K562 (cell line): ENCODE measurements at regions not wholly inside any gene's neighbourhood (a gene's known extent, or its start where the extent isn't known, plus 50 kb on each side); places are given as distances from the start of the nearest gene placed in this dataset.

Source experiments
- ATF4 ChIP-seq: fragments of 450-650 bp; formaldehyde crosslinking; IDR thresholded peaks from 2 replicates; pipeline ENCODE4 v1.4.0; 2022; ENCODE audit warnings: mild to moderate bottlenecking, moderate library complexity
- CBFA2T3 ChIP-seq: fragments of 450-650 bp; IDR thresholded peaks from 2 replicates; pipeline ENCODE4 v1.6.1; 2017
- CHD2 ChIP-seq: IDR thresholded peaks from 2 replicates; pipeline ENCODE4 v1.6.1; 2011; ENCODE audit warnings: low read depth, low read length
- FOXJ2 ChIP-seq: fragments of 200-800 bp; sonication (Bioruptor generic); IDR thresholded peaks from 2 replicates; pipeline ENCODE4 v1.6.1; 2016; ENCODE audit warnings: missing genetic modification characterization, missing compliant biosample characterization
- KDM4B ChIP-seq, 2 experiments: fragments of 450-650 bp in 1 of 2; sonication (generic) in 1 of 2; IDR thresholded peaks; 2 replicates each; pipeline ENCODE4 v1.6.1; 2016 to 2017; ENCODE audit warnings: borderline replicate concordance in 2 of 2, antibody characterized with exemption in 1 of 2, low read depth in 1 of 2, mild to moderate bottlenecking in 1 of 2
- MED1 ChIP-seq: sonication (generic); formaldehyde crosslinking; IDR thresholded peaks from 2 replicates; pipeline ENCODE4 v1.8.1; 2023; ENCODE audit warnings: missing genetic modification reagents, borderline replicate concordance
- MYC ChIP-seq, 2 experiments: fragments of 250-450 bp in 1 of 2; sonication (Bioruptor Pico) in 1 of 2; IDR thresholded peaks; 2 replicates each; pipeline versions ENCODE4 v1.5.1 to v1.6.1; 2012 to 2021; ENCODE audit warnings: low read depth in 2 of 2, borderline replicate concordance in 1 of 2, improper control_type of control experiment in 1 of 2, low read length in 1 of 2, mild to moderate bottlenecking in 1 of 2, moderate library complexity in 1 of 2
- POLR2A ChIP-seq: fragments of 450-650 bp; conservative IDR thresholded peaks from 2 replicates; pipeline ENCODE4 v1.6.1; 2016
- POLR2AphosphoS5 ChIP-seq: IDR thresholded peaks from 2 replicates; pipeline ENCODE4 v1.6.1; 2011; ENCODE audit warnings: mild to moderate bottlenecking, low read depth, low read length, moderate library complexity; ENCODE audit not compliant: control insufficient read depth, insufficient read depth
- TCF7L2 ChIP-seq: fragments of 150-350 bp; IDR thresholded peaks from 2 replicates; pipeline ENCODE4 v1.6.1; 2016; ENCODE audit warnings: low read depth, mild to moderate bottlenecking, low read length, moderate library complexity
- YY1 ChIP-seq, 3 experiments: IDR thresholded peaks; 2 replicates each; pipeline ENCODE4 v1.6.1; 2011; ENCODE audit warnings: low read length in 2 of 3, mild to moderate bottlenecking in 2 of 3, moderate library complexity in 2 of 3, borderline replicate concordance in 1 of 3, control low read depth in 1 of 3, low read depth in 1 of 3; ENCODE audit not compliant: insufficient read depth in 3 of 3, insufficient replicate concordance in 2 of 3, control insufficient read depth in 1 of 3, insufficient read length in 1 of 3; ENCODE audit errors: extremely low read depth in 1 of 3
- TF ChIP-seq, protein P1 (sequence below): fragments of 450-650 bp; IDR thresholded peaks from 2 replicates; pipeline ENCODE4 v1.6.1; 2016; ENCODE audit warnings: antibody characterized with exemption
- TF ChIP-seq, protein P2 (sequence below): fragments of 200-600 bp; sonication (generic); IDR thresholded peaks from one replicate; pipeline ENCODE4 v1.6.1; 2012; ENCODE audit warnings: mild to moderate bottlenecking, low read depth, low read length, inconsistent platforms

DNA sequence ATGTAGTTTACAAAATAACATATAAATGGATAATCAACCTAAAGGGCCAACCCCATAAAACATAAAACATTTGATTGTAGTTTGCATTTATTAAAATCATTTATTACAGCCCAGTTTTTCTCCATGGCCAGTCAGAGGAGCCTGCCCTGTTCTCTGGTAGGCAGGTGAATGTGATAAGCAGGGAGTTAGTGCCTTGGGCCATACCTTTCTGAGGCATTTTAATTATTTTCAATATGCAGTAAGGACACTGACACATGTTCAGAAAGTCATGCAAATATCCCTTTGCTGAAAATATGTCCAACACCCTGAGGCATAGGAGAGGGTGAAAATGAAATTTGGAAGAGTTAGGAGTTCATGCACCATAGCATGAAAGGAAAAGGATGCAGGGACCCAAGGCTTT, 242.6 kb upstream of the EDNRB start:
- TF ChIP-seq CHD2: no peak
- no peak for TF ChIP-seq MED1 (CRISPR knock-in tag)
- no peak for TF ChIP-seq MYC (IDR thresholded peaks at IDR 0.05; ENCODE audit: low read depth, low read length)
- no peak for TF ChIP-seq MYC (CRISPR knock-in tag; IDR thresholded peaks at IDR 0.05; ENCODE audit: borderline replicate concordance, low read depth)
- TF ChIP-seq TCF7L2: no peak
- no peak for TF ChIP-seq CBFA2T3
- no peak for TF ChIP-seq ATF4 (CRISPR knock-in tag)
- TF ChIP-seq POLR2AphosphoS5: no peak
- TF ChIP-seq FOXJ2 (tag): no peak
- no peak for TF ChIP-seq YY1 (IDR thresholded peaks at IDR 0.05; ENCODE audit: borderline replicate concordance in 1 of 3, control insufficient read depth in 1 of 3, extremely low read depth in 1 of 3, insufficient read depth in 3 of 3, insufficient read length in 1 of 3, insufficient replicate concordance in 2 of 3, low read depth in 1 of 3, low read length in 2 of 3)
- TF ChIP-seq, protein P1, sequence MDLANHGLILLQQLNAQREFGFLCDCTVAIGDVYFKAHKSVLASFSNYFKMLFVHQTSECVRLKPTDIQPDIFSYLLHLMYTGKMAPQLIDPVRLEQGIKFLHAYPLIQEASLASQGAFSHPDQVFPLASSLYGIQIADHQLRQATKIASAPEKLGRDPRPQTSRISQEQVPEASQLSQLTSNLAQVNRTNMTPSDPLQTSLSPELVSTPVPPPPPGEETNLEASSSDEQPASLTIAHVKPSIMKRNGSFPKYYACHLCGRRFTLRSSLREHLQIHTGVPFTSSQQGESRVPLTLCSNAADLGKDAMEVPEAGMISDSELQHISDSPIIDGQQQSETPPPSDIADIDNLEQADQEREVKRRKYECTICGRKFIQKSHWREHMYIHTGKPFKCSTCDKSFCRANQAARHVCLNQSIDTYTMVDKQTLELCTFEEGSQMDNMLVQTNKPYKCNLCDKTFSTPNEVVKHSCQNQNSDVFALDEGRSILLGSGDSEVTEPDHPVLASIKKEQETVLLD: no peak
- TF ChIP-seq, protein P2, sequence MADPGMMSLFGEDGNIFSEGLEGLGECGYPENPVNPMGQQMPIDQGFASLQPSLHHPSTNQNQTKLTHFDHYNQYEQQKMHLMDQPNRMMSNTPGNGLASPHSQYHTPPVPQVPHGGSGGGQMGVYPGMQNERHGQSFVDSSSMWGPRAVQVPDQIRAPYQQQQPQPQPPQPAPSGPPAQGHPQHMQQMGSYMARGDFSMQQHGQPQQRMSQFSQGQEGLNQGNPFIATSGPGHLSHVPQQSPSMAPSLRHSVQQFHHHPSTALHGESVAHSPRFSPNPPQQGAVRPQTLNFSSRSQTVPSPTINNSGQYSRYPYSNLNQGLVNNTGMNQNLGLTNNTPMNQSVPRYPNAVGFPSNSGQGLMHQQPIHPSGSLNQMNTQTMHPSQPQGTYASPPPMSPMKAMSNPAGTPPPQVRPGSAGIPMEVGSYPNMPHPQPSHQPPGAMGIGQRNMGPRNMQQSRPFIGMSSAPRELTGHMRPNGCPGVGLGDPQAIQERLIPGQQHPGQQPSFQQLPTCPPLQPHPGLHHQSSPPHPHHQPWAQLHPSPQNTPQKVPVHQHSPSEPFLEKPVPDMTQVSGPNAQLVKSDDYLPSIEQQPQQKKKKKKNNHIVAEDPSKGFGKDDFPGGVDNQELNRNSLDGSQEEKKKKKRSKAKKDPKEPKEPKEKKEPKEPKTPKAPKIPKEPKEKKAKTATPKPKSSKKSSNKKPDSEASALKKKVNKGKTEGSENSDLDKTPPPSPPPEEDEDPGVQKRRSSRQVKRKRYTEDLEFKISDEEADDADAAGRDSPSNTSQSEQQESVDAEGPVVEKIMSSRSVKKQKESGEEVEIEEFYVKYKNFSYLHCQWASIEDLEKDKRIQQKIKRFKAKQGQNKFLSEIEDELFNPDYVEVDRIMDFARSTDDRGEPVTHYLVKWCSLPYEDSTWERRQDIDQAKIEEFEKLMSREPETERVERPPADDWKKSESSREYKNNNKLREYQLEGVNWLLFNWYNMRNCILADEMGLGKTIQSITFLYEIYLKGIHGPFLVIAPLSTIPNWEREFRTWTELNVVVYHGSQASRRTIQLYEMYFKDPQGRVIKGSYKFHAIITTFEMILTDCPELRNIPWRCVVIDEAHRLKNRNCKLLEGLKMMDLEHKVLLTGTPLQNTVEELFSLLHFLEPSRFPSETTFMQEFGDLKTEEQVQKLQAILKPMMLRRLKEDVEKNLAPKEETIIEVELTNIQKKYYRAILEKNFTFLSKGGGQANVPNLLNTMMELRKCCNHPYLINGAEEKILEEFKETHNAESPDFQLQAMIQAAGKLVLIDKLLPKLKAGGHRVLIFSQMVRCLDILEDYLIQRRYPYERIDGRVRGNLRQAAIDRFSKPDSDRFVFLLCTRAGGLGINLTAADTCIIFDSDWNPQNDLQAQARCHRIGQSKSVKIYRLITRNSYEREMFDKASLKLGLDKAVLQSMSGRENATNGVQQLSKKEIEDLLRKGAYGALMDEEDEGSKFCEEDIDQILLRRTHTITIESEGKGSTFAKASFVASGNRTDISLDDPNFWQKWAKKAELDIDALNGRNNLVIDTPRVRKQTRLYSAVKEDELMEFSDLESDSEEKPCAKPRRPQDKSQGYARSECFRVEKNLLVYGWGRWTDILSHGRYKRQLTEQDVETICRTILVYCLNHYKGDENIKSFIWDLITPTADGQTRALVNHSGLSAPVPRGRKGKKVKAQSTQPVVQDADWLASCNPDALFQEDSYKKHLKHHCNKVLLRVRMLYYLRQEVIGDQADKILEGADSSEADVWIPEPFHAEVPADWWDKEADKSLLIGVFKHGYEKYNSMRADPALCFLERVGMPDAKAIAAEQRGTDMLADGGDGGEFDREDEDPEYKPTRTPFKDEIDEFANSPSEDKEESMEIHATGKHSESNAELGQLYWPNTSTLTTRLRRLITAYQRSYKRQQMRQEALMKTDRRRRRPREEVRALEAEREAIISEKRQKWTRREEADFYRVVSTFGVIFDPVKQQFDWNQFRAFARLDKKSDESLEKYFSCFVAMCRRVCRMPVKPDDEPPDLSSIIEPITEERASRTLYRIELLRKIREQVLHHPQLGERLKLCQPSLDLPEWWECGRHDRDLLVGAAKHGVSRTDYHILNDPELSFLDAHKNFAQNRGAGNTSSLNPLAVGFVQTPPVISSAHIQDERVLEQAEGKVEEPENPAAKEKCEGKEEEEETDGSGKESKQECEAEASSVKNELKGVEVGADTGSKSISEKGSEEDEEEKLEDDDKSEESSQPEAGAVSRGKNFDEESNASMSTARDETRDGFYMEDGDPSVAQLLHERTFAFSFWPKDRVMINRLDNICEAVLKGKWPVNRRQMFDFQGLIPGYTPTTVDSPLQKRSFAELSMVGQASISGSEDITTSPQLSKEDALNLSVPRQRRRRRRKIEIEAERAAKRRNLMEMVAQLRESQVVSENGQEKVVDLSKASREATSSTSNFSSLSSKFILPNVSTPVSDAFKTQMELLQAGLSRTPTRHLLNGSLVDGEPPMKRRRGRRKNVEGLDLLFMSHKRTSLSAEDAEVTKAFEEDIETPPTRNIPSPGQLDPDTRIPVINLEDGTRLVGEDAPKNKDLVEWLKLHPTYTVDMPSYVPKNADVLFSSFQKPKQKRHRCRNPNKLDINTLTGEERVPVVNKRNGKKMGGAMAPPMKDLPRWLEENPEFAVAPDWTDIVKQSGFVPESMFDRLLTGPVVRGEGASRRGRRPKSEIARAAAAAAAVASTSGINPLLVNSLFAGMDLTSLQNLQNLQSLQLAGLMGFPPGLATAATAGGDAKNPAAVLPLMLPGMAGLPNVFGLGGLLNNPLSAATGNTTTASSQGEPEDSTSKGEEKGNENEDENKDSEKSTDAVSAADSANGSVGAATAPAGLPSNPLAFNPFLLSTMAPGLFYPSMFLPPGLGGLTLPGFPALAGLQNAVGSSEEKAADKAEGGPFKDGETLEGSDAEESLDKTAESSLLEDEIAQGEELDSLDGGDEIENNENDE: no peak
- TF ChIP-seq KDM4B (IDR thresholded peaks at IDR 0.05; ENCODE audit: borderline replicate concordance in 2 of 2, low read depth in 1 of 2): no peak
- no peak for TF ChIP-seq POLR2A
